Neural cell (in vitro differentiated cells): ENCODE measurements at regions not wholly inside any gene's neighbourhood (a gene's known extent, or its start where the extent isn't known, plus 50 kb on each side); places are given as distances from the start of the nearest gene placed in this dataset.

Source experiments
- H2AFZ ChIP-seq: fragments of 200-600, 300-800 bp; sonication (generic), shearing (Covaris generic); 2 replicates; pipeline ENCODE4 v1.6.0; 2014; ENCODE audit warnings: low read depth, mild to moderate bottlenecking, antibody characterized with exemption, low read length, moderate library complexity
- H3F3A ChIP-seq: fragments of 200-600 bp; shearing (Covaris generic); 2 replicates; pipeline ENCODE4 v1.6.1; 2016; ENCODE audit warnings: mild to moderate bottlenecking, moderate library complexity, mixed read lengths, antibody characterized with exemption, low read length; ENCODE audit not compliant: insufficient read depth, poor library complexity, severe bottlenecking
- H3K27ac ChIP-seq: fragments of 200-600, 300-800 bp; sonication (generic), shearing (Covaris generic); 2 replicates; pipeline ENCODE4 v1.5.1; 2014; ENCODE audit warnings: mild to moderate bottlenecking, low read length, moderate library complexity
- H3K27me3 ChIP-seq: fragments of 300-800, 200-600 bp; sonication (generic), shearing (Covaris generic); 2 replicates; pipeline ENCODE4 v1.6.0; 2014; ENCODE audit warnings: mild to moderate bottlenecking, low read depth, low read length, moderate library complexity; ENCODE audit not compliant: insufficient read depth
- H3K36me3 ChIP-seq: fragments of 300-800, 200-600 bp; sonication (generic), shearing (Covaris generic); 2 replicates; pipeline ENCODE4 v1.5.1; 2014; ENCODE audit warnings: mild to moderate bottlenecking, antibody characterized with exemption, low read length, moderate library complexity; ENCODE audit not compliant: insufficient read depth
- H3K4me2 ChIP-seq: fragments of 300-800, 200-600 bp; sonication (generic), shearing (Covaris generic); 2 replicates; pipeline ENCODE4 v1.6.0; 2014; ENCODE audit warnings: mild to moderate bottlenecking, low read length
- H3K4me3 ChIP-seq: fragments of 300-800, 200-600 bp; sonication (generic), shearing (Covaris generic); 2 replicates; pipeline ENCODE4 v1.5.1; 2014; ENCODE audit warnings: mild to moderate bottlenecking, low read length, moderate library complexity
- H3K79me2 ChIP-seq: fragments of 200-600 bp; shearing (Covaris generic); replicated peaks from 2 replicates; pipeline ENCODE4 v1.6.0; 2014; ENCODE audit warnings: mild to moderate bottlenecking, low read length, moderate library complexity; ENCODE audit not compliant: insufficient read depth
- H3K9ac ChIP-seq: fragments of 300-800, 200-600 bp; sonication (generic), shearing (Covaris generic); 2 replicates; pipeline ENCODE4 v1.6.1; 2016; ENCODE audit warnings: mild to moderate bottlenecking, low read length, mixed read lengths
- H3K9me2 ChIP-seq: fragments of 200-600 bp; shearing (Covaris generic); 2 replicates; pipeline ENCODE4 v1.6.1; 2016; ENCODE audit warnings: mild to moderate bottlenecking, low read length, mixed read lengths; ENCODE audit not compliant: insufficient read depth
- H3K9me3 ChIP-seq: fragments of 200-600, 300-800 bp; sonication (generic), shearing (Covaris generic); 2 replicates; pipeline ENCODE4 v1.6.1; 2016; ENCODE audit warnings: mild to moderate bottlenecking, mixed run types, low read length, moderate library complexity, mixed read lengths
- H4K20me1 ChIP-seq: fragments of 200-600 bp; shearing (Covaris generic); 2 replicates; pipeline ENCODE4 v1.6.1; 2016; ENCODE audit warnings: mild to moderate bottlenecking, mixed run types; ENCODE audit not compliant: insufficient read depth
- CTCF ChIP-seq: fragments of 450-650 bp; IDR thresholded peaks from 2 replicates; pipeline ENCODE4 v1.5.1; 2014; ENCODE audit warnings: antibody characterized with exemption, mild to moderate bottlenecking, moderate library complexity; ENCODE audit not compliant: poor library complexity, severe bottlenecking
- EP300 ChIP-seq: fragments of 450-650 bp; conservative IDR thresholded peaks from 2 replicates; pipeline ENCODE4 v1.6.1; 2014; ENCODE audit warnings: antibody characterized with exemption, mild to moderate bottlenecking, moderate library complexity; ENCODE audit not compliant: poor library complexity, severe bottlenecking
- EZH2 ChIP-seq: fragments of 200-600, 300-800 bp; shearing (Covaris generic), sonication (generic); IDR thresholded peaks from 2 replicates; pipeline ENCODE4 v1.6.1; 2014; ENCODE audit warnings: antibody characterized with exemption, low read length, borderline replicate concordance, mild to moderate bottlenecking; ENCODE audit not compliant: insufficient read depth, poor library complexity, severe bottlenecking
- MXI1 ChIP-seq: fragments of 450-650 bp; conservative IDR thresholded peaks from 2 replicates; pipeline ENCODE4 v1.6.1; 2014; ENCODE audit warnings: antibody characterized with exemption, mild to moderate bottlenecking; ENCODE audit not compliant: poor library complexity, severe bottlenecking
- POLR2AphosphoS5 ChIP-seq: IDR thresholded peaks from 2 replicates; pipeline ENCODE4 v1.6.1; 2012
- RAD21 ChIP-seq: fragments of 450-650 bp; conservative IDR thresholded peaks from 2 replicates; pipeline ENCODE4 v1.6.1; 2014; ENCODE audit warnings: antibody characterized with exemption, mild to moderate bottlenecking, moderate library complexity
- REST ChIP-seq: IDR thresholded peaks from 2 replicates; pipeline ENCODE4 v1.6.1; 2012; ENCODE audit warnings: borderline replicate concordance
- SMC3 ChIP-seq: fragments of 450-650 bp; conservative IDR thresholded peaks from 2 replicates; pipeline ENCODE4 v1.6.1; 2014; ENCODE audit warnings: antibody characterized with exemption, mild to moderate bottlenecking, moderate library complexity; ENCODE audit not compliant: poor library complexity
- TAF1 ChIP-seq: IDR thresholded peaks from 2 replicates; pipeline ENCODE4 v1.6.1; 2012; ENCODE audit warnings: low read depth

DNA sequence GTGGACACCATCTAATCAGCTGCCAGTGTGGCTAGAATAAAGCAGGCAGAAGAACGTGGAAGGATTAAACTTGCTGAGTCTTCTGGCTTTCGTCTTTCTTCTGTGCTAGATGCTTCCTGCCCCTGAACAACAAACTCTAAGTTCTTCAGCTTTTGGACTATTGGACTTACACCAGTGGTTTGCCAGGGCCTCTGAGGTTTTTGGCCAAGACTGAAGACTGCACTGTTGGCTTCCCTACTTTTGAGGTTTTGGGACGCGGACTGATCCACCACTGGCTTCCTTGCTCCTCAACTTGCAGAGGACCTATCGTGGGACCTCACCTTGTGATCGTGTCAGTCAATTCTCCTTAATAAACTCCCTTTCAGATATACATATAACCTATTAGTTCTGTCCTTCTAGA, 696.1 kb upstream of the NCAM2 start:
- Histone ChIP-seq H2AFZ (no peak overlapping the region), H3F3A (peaks cover 3% of the 10 kb centered on the region), H4K20me1 (no peaks in the 10 kb centered on the region), H3K4me3 (no peak overlapping the region), H3K9ac (no peak overlapping the region), H3K9me2 (no peaks in the 10 kb centered on the region), H3K9me3 (no peaks in the 10 kb centered on the region), H3K36me3 (no peaks in the 10 kb centered on the region), H3K4me2 (no peak overlapping the region), H3K27me3 (no peaks in the 10 kb centered on the region), H3K27ac (peak overlapping the region; percentile 22), H3K79me2 (no peaks in the 10 kb centered on the region)
- TF ChIP-seq EZH2 (no peak), CTCF (no peak), MXI1 (no peak), REST (no peak), SMC3 (no peak), RAD21 (no peak), TAF1 (no peak), EP300 (no peak), POLR2AphosphoS5 (no peak)

DNA sequence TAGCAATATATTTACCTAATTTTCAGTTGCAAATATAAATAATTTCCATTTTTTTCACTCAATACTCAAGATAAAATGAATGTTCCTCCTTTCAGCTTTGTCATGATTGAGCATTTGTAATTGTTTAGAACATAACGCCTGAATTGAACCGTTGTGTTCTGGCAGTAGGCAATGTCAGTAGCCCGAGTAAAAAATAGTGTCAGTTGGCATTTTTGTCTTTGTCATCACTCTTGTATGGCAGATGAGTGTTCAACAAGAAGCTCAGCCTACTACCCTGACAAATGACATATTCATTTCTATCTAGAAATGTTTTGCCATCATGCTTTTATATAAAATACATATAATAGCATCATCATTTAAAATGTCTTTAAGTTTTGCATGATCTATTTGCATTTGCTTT, 691.4 kb upstream of the NCAM2 start:
- Histone ChIP-seq H3K4me2 (peak overlapping the region; percentile 10), H3K9me2 (no peaks in the 10 kb centered on the region)

More for the DNA sequence above, 691.4 kb upstream of the NCAM2 start:
- peak; percentile 88 for TF ChIP-seq EP300
- TF ChIP-seq MXI1, result no peak
- peak; percentile 62 for TF ChIP-seq POLR2AphosphoS5
- no peak overlapping the region for H3K9ac ChIP-seq
- H3K79me2 ChIP-seq, result no peaks in the 10 kb centered on the region
- no peaks in the 10 kb centered on the region for H3K9me3 ChIP-seq
- no peak overlapping the region for H2AFZ ChIP-seq
- no peaks in the 10 kb centered on the region for H3K27me3 ChIP-seq
- H3K36me3 ChIP-seq, result no peaks in the 10 kb centered on the region
- no peak overlapping the region for H3K27ac ChIP-seq
- H3K4me3 ChIP-seq, result no peak overlapping the region
- no peaks in the 10 kb centered on the region for H3F3A ChIP-seq
- H4K20me1 ChIP-seq, result no peaks in the 10 kb centered on the region
